K562 (cell line): ENCODE measurements at regions not wholly inside any gene's neighbourhood (a gene's known extent, or its start where the extent isn't known, plus 50 kb on each side); places are given as distances from the start of the nearest gene placed in this dataset.

Source experiments
- ATAC-seq: fragments of 200-7000 bp; cut with Tn5 transposase; 3 replicates; pipeline ENCODE4 v1.9.1; 2020; ENCODE audit warnings: moderate library complexity
- BruUV-seq: library from RNA; stranded (reverse); fragments of 400-500 nt; replicated peaks from 2 replicates; lab custom pipeline; 2021; lab: Mats Ljungman, UMichigan
- CTCF ChIA-PET: fragments of 300-600 bp; formaldehyde crosslinking; extraction: SDS; loops from one replicate; lab custom pipeline; 2021; ENCODE audit warnings: low intra/inter-chr PET ratio; lab: Yijun Ruan, JAX
- POLR2A ChIA-PET: fragments of 300-600, 350-650 bp; sonication (Branson Sonifier 250); formaldehyde crosslinking; extraction: SDS; loops from one replicate; lab custom pipeline; 2021; ENCODE audit warnings: antibody characterized with exemption, inconsistent platforms; lab: Yijun Ruan, JAX
- DNase-seq, 4 experiments: peaks; one replicate each; pipeline versions ENCODE4 v3.0.0 to v3.0.0-alpha.2; 2011 to 2018; ENCODE audit warnings: low spot score in 3 of 4, mixed read lengths in 3 of 4; ENCODE audit errors: extremely low read depth in 1 of 4
- FAIRE-seq: peaks from 2 replicates; lab custom pipeline; 2011; peaks lifted over from hg19 to GRCh38; lab: Jason Lieb, UNC
- H2AFZ ChIP-seq: 2 replicates; pipeline ENCODE4 v1.6.0; 2011; ENCODE audit warnings: low read depth, low read length, control low read depth, inconsistent platforms
- H3K27ac ChIP-seq: fragments of 200-600 bp; 3 replicates; pipeline ENCODE4 v1.8.0; 2011; ENCODE audit warnings: low read depth, mild to moderate bottlenecking, control low read depth, inconsistent platforms, low read length, moderate library complexity, mixed read lengths; ENCODE audit errors: extremely low read depth
- H3K27me3 ChIP-seq, 2 experiments: fragments of 300-600 bp in 1 of 2; 2 replicates in 1 of 2; 3 replicates in 1 of 2; pipeline versions ENCODE4 v1.6.0 to v1.8.0; 2011; ENCODE audit warnings: inconsistent platforms in 2 of 2, low read length in 2 of 2, mild to moderate bottlenecking in 1 of 2, mixed read lengths in 1 of 2, moderate library complexity in 1 of 2; ENCODE audit not compliant: control insufficient read depth in 2 of 2, insufficient read depth in 2 of 2
- H3K36me3 ChIP-seq: fragments of 300-600 bp; 3 replicates; pipeline ENCODE4 v1.8.0; 2011; ENCODE audit warnings: mild to moderate bottlenecking, low read length, inconsistent platforms; ENCODE audit not compliant: control insufficient read depth, insufficient read depth
- H3K4me1 ChIP-seq, 2 experiments: fragments of 200-600 bp in 1 of 2; replicated peaks in 1 of 2; 2 replicates in 1 of 2; 3 replicates in 1 of 2; pipeline versions ENCODE4 v1.5.1 to v1.8.0; 2011; ENCODE audit warnings: inconsistent platforms in 2 of 2, low read length in 2 of 2, mild to moderate bottlenecking in 1 of 2, mixed read lengths in 1 of 2, moderate library complexity in 1 of 2; ENCODE audit not compliant: control insufficient read depth in 2 of 2, insufficient read depth in 2 of 2
- H3K4me2 ChIP-seq: 2 replicates; pipeline ENCODE4 v1.6.1; 2011; ENCODE audit warnings: low read length, control low read depth, inconsistent platforms, mixed read lengths; ENCODE audit not compliant: insufficient read depth
- H3K4me3 ChIP-seq: fragments of 200-600 bp; sonication (generic), shearing (Covaris generic); 2 replicates; pipeline ENCODE4 v1.5.1; 2016; ENCODE audit warnings: control low read depth, inconsistent platforms
- H3K79me2 ChIP-seq: fragments of 200-600 bp; 3 replicates; pipeline ENCODE4 v1.8.0; 2011; ENCODE audit warnings: low read length, inconsistent platforms; ENCODE audit not compliant: control insufficient read depth, insufficient read depth
- H3K9ac ChIP-seq, 2 experiments: 2 replicates each; pipeline versions ENCODE4 v1.6.0 to v1.6.1; 2011; ENCODE audit warnings: low read depth in 2 of 2, low read length in 2 of 2, control low read depth in 1 of 2, inconsistent platforms in 1 of 2, mild to moderate bottlenecking in 1 of 2, mixed read lengths in 1 of 2; ENCODE audit not compliant: insufficient read depth in 1 of 2
- H3K9me1 ChIP-seq: one replicate; pipeline ENCODE4 v1.6.0; 2011; ENCODE audit warnings: inconsistent platforms, mild to moderate bottlenecking, low read length, moderate library complexity; ENCODE audit not compliant: control insufficient read depth, insufficient read depth
- H3K9me3 ChIP-seq: replicated peaks from 2 replicates; pipeline ENCODE4 v1.5.1; 2011; ENCODE audit warnings: low read depth, low read length, inconsistent platforms; ENCODE audit not compliant: control insufficient read depth, insufficient read depth
- H4K20me1 ChIP-seq: replicated peaks from 2 replicates; pipeline ENCODE4 v1.6.1; 2011; ENCODE audit warnings: low read length, inconsistent platforms, mixed read lengths; ENCODE audit not compliant: control insufficient read depth, insufficient read depth
- BDP1 ChIP-seq: IDR thresholded peaks from 3 replicates; pipeline ENCODE4 v1.6.1; 2011; ENCODE audit not compliant: insufficient read length, insufficient read depth
- FIP1L1 ChIP-seq: fragments of 200-400 bp; formaldehyde crosslinking; IDR thresholded peaks from 2 replicates; pipeline ENCODE4 v1.6.1; 2018; ENCODE audit warnings: mild to moderate bottlenecking, low read depth, low read length; ENCODE audit not compliant: poor library complexity, severe bottlenecking
- FOXP1 ChIP-seq: sonication (generic); formaldehyde crosslinking; IDR thresholded peaks from 2 replicates; pipeline ENCODE4 v1.8.0; 2022; ENCODE audit warnings: mild to moderate bottlenecking, missing genetic modification reagents
- KLF16 ChIP-seq: IDR thresholded peaks from 2 replicates; pipeline ENCODE4 v1.6.1; 2016; ENCODE audit warnings: antibody characterized with exemption
- SRF ChIP-seq, 2 experiments: fragments of 250-450, 450-650 bp in 1 of 2; sonication (Bioruptor Pico) in 1 of 2; sonication (generic) in 1 of 2; formaldehyde crosslinking; IDR thresholded peaks; 2 replicates each; pipeline versions ENCODE4 v1.5.0 to v1.5.1; 2020 to 2022; ENCODE audit warnings: mild to moderate bottlenecking in 1 of 2, missing genetic modification reagents in 1 of 2
- ZNF282 ChIP-seq: sonication (generic); formaldehyde crosslinking; IDR thresholded peaks from 2 replicates; pipeline ENCODE4 v1.8.1; 2023; ENCODE audit warnings: missing genetic modification reagents
- ZNF444 ChIP-seq: fragments of 250-450 bp; sonication (Bioruptor Pico); IDR thresholded peaks from 2 replicates; pipeline ENCODE4 v1.4.0; 2020; ENCODE audit warnings: mild to moderate bottlenecking, moderate library complexity
- ZNF780A ChIP-seq: fragments of 250-450 bp; sonication (Bioruptor Pico); IDR thresholded peaks from 2 replicates; pipeline ENCODE4 v1.5.0; 2021; ENCODE audit warnings: mild to moderate bottlenecking
- WGBS: fragments of 100-300 bp; shearing (Covaris generic); methylation state at CpG from one replicate; pipeline ENCODE4 v1.1.6; 2016; ENCODE audit warnings: low coverage, mixed read lengths; ENCODE audit not compliant: insufficient coverage; ENCODE audit errors: missing lambda C conversion rate; 5-methylcytosine and 5-hydroxymethylcytosine counted together
- in situ Hi-C: fragments of 300-500 bp; cut with MboI; formaldehyde crosslinking; loops from 4 replicates; pipeline ENCODE4 v1.15.0; 2018; ENCODE audit warnings: inconsistent platforms, mixed read lengths
- intact Hi-C: fragments of 100-400 bp; cut with micrococcal nuclease; formaldehyde crosslinking; loops from 2 replicates; pipeline ENCODE4 v1.14.2; 2022
- TF ChIP-seq, protein P1 (sequence below): sonication (generic); formaldehyde crosslinking; IDR thresholded peaks from 2 replicates; pipeline ENCODE4 v1.8.1; 2023; ENCODE audit warnings: mild to moderate bottlenecking, missing genetic modification reagents
- TF ChIP-seq, protein P2 (sequence below): fragments of 250-450 bp; sonication (Bioruptor Pico); IDR thresholded peaks from 2 replicates; pipeline ENCODE4 v1.6.1; 2021; ENCODE audit warnings: mild to moderate bottlenecking
- TF ChIP-seq, protein P3 (sequence below), 2 experiments: fragments of 450-650 bp; conservative IDR thresholded peaks; 2 replicates each; pipeline ENCODE4 v1.6.1; 2017; ENCODE audit warnings: mild to moderate bottlenecking in 2 of 2, moderate library complexity in 2 of 2

DNA sequence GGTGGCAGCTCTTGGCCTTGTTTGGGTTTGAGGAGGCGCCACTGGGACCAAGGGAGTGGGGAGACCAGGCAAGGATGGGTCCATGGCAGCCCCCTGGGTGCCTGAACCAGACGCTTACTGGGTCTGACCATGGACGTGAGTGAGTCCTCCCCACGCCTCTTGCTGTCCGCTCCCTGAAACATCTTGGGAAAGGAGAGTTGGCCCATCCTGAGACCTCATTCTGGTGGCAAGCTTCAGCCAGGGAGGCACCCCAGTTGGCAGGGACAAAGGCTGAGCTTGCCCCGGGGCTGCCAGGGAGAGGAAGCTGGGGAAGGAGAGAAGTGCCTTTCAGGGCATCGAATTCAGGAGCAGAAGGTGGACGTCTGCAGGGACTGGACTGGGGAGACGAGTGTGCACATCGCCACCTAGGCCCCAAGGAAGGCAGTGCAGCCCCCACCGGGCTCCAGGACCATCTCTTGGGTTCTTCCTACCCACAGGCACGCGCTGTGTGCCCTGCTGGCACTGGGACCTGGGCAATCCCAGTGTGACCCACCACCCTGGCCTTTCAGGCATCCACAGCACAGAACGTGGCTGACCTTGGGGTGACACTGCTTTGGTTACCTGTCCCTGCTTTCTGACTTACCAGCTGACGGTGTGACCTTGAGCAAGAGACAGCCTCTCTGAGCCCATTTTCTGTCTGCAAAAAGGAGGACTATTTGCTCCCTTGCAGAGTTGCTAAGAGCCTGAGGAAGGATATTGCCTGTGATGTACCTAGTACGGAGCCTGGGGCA is 132.9 kb upstream of the WNT4 start:
- ATAC-seq (peak; percentile 97), DNase-seq (peak; percentile 68 to 82 (median 81)), FAIRE-seq (peak; percentile 91)
- ChIA-PET CTCF (no interaction called here), POLR2A (interaction anchor here (0.7 to 1.5 kb wide), 2 partner anchors 9 to 46 kb away, joined by 3 to 5 read pairs; no protein-coding TSS in a partner anchor)
- Histone ChIP-seq H3K79me2 (no peaks in the 10 kb centered on the region), H3K4me3 (no peak overlapping the region), H4K20me1 (peaks cover 8% of the 10 kb centered on the region; the same call in 1 of the 2 replicates), H3K27ac (no peak overlapping the region), H3K9me1 (peaks cover 6% of the 10 kb centered on the region), H3K27me3 (peaks cover 22 to 64% of the 10 kb centered on the region in 2 experiments; a peak in 4 of 5 replicates), H3K4me2 (no peak overlapping the region), H3K9ac (no peak overlapping the region), H3K4me1 (peaks cover 0 to 4% of the 10 kb centered on the region in 2 experiments; a peak in 1 of 5 replicates), H3K36me3 (no peaks in the 10 kb centered on the region), H3K9me3 (no peaks in the 10 kb centered on the region), H2AFZ (no peak overlapping the region)
- intact Hi-C loops (loop anchor here (1.0 kb wide), 1 partner anchor 144 kb away; no protein-coding TSS in a partner anchor), in situ Hi-C loops (no loop called here)
- no TSS peak for BruUV-seq
- WGBS, result 15% methylated on average over 16 of the region's 16 CpGs
- no peak for TF ChIP-seq ZNF780A
- TF ChIP-seq KLF16, result 0 out of 2 replicates have a peak, but pooled peaks have one; percentile 24
- no peak for TF ChIP-seq FIP1L1
- TF ChIP-seq, protein P1, sequence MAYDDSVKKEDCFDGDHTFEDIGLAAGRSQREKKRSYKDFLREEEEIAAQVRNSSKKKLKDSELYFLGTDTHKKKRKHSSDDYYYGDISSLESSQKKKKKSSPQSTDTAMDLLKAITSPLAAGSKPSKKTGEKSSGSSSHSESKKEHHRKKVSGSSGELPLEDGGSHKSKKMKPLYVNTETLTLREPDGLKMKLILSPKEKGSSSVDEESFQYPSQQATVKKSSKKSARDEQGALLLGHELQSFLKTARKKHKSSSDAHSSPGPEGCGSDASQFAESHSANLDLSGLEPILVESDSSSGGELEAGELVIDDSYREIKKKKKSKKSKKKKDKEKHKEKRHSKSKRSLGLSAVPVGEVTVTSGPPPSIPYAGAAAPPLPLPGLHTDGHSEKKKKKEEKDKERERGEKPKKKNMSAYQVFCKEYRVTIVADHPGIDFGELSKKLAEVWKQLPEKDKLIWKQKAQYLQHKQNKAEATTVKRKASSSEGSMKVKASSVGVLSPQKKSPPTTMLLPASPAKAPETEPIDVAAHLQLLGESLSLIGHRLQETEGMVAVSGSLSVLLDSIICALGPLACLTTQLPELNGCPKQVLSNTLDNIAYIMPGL (CRISPR knock-in tag), result no peak
- no peak for TF ChIP-seq ZNF444 (CRISPR knock-in tag)
- no peak for TF ChIP-seq SRF (CRISPR knock-in tag; IDR thresholded peaks at IDR 0.05)
- TF ChIP-seq FOXP1 (CRISPR knock-in tag), result peak; percentile 16; the same call in 1 of the 2 replicates
- TF ChIP-seq ZNF282 (CRISPR knock-in tag), result 0 out of 2 replicates have a peak, but pooled peaks have one; percentile 56
- TF ChIP-seq, protein P2, sequence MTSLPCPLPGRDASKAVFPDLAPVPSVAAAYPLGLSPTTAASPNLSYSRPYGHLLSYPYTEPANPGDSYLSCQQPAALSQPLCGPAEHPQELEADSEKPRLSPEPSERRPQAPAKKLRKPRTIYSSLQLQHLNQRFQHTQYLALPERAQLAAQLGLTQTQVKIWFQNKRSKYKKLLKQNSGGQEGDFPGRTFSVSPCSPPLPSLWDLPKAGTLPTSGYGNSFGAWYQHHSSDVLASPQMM (CRISPR knock-in tag), result no peak
- no peak for TF ChIP-seq BDP1
- TF ChIP-seq, protein P3, sequence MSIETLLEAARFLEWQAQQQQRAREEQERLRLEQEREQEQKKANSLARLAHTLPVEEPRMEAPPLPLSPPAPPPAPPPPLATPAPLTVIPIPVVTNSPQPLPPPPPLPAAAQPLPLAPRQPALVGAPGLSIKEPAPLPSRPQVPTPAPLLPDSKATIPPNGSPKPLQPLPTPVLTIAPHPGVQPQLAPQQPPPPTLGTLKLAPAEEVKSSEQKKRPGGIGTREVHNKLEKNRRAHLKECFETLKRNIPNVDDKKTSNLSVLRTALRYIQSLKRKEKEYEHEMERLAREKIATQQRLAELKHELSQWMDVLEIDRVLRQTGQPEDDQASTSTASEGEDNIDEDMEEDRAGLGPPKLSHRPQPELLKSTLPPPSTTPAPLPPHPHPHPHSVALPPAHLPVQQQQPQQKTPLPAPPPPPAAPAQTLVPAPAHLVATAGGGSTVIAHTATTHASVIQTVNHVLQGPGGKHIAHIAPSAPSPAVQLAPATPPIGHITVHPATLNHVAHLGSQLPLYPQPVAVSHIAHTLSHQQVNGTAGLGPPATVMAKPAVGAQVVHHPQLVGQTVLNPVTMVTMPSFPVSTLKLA (conservative IDR thresholded peaks at IDR 0.05), result no peak
